NCI-H1930 (cell line): ENCODE measurements at regions not wholly inside any gene's neighbourhood (a gene's known extent, or its start where the extent isn't known, plus 50 kb on each side); places are given as distances from the start of the nearest gene placed in this dataset.

ENCODE experiments used
- DNase-seq, 2 experiments: peaks; one replicate each; lab custom pipeline; 2025; lab: John Stamatoyannopoulos, UW

GRCh38 chr13:80666782-80667552, 326.0 kb upstream of the SPRY2 start:
- DNase-seq, result no peak

DNA sequence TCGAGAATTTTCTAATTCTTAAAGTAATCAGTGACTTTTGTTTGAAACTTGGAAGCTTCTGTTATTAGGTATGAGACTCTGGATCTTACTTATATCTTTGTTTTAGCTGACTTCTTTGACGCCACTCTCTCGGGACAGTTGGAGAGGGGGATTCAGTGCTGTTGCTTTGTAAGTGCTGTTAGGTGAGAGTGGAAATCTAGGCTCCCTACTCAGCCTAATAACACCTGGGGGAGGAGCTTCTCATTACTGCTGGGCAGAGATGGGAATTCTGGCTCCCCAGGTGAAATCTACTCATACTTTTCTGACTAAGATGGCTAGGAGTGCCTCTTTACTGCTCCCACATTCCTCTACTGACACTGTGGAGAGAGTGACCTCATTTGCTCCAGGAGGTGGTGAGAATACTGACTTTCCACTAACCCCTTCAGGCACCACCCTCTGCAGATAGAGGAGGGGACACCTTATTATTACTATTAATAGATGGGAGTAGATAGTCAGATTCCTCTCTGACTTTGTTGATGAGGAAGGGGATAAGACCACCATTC, 324.9 kb upstream of the SPRY2 start:
- DNase-seq, result no peak

DNA sequence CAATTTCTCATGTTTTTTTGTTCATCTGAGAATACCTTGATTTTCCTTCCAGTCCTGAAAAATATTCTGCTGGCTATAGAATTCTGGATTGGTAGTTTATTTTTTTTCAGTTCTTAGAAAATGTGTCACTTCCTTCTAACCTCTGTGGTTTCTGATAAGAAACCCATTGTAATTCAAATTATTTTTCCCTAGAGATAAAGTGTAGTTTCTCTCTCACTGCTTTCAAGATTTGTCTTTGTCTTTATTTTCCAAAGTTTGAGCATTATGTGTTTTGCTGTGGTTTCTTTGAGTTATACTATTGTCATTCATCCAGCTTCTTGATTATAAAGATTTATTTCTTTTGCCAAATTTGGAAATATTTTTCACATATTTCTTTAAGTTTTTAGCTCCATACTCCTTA, 324.0 kb upstream of the SPRY2 start:
- DNase-seq, result no peak

GRCh38 chr13:80663788-80664187, 322.9 kb upstream of the SPRY2 start:
- DNase-seq, result no peak

- DNase-seq, result no peak
These were observed 317.8 kb upstream of the SPRY2 start for GRCh38 chr13:80658705-80659104.

GRCh38 chr13:80656512-80656904, 315.6 kb upstream of the SPRY2 start:
- no peak for DNase-seq

- no peak for DNase-seq
These were observed 315.0 kb upstream of the SPRY2 start for GRCh38 chr13:80655778-80656511.

GRCh38 chr13:80654638-80655249, 313.8 kb upstream of the SPRY2 start:
- DNase-seq, result no peak

GRCh38 chr13:80649274-80649673, 308.3 kb upstream of the SPRY2 start:
- no peak for DNase-seq

GRCh38 chr13:80642641-80643040, 301.7 kb upstream of the SPRY2 start:
- no peak for DNase-seq

DNA sequence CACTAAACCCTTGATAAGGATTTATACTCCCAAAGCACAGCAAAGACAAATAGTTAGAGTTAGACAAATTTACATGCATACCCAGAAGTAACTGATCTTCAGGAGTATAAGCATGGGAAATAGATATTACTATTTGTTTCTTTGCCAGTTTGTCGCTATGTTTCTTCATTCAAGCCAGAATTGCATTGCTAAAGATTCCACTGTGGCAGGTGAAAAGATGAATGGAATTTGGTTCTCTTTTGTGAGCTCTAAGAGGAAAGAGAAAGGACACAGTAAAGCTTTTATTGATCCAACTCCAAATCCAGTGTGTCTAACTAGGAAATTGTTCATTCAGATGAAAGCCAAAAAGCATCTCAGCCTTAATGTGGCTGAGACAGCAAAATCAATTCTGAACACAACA, 292.3 kb upstream of the SPRY2 start:
- no peak for DNase-seq

- no peak for DNase-seq
These were observed 289.8 kb upstream of the SPRY2 start for GRCh38 chr13:80630685-80631121.

DNA sequence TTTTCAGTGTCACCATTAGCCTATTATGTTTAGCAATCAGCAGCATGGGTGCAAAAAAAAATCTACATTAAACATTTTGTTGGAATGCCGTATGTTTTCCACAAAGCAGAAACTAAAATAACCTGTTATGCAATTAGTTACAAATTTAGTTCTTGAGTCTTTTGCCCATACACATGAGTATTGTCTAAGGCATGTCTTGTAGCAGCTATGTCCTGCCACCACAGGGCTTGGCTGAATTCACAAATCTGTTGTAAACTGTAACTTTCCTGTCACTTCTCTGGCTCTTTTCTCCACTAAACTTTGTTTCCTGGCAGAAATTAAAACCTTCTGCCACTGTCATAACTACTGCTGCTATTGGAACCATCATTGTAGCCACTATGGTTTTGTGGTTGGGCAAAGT, 277.9 kb upstream of the SPRY2 start:
- no peak for DNase-seq

- no peak for DNase-seq
These were observed 271.9 kb upstream of the SPRY2 start for GRCh38 chr13:80612804-80613203.

- DNase-seq, result no peak
These were observed 270.4 kb upstream of the SPRY2 start for GRCh38 chr13:80611310-80611709.

DNA sequence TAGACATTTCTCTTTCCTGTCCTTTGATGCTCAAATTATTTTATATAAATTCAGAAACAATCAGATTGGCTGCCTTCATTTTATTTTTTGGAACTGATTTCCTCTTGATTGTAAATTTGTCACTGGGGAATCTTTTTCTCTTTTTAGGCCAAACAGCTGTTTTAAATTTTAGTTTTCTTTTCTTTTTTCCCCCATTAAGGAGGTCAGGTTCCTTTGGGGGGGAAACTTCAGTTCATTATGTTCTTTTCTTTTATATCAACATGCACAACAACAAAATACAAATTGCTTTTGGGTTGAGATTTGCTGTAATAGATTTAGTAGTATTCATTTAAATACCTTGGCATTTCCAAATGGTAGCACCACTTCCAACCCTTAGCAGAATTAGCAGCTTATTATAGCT, 264.8 kb upstream of the SPRY2 start:
- DNase-seq, result no peak

DNA sequence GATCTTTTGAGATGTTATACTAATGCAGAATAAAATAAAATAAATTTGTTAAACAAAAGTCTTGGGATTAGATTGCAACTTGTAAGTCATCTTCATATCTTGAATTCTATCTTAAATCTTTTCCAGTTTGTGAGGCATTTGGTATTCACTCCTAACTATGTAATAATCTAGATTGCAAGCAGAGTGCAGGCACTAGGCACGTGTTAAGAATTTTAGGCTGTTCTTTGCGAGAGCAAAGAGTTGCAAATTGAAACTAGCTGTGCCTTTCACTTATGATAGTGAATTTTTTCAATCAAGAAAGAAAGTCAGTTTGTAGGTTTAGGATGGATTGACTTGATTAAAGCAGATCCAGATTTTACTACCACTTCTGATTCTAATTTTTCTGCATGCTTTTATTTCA, 264.1 kb upstream of the SPRY2 start:
- DNase-seq, result no peak

- no peak for DNase-seq
These were observed 263.2 kb upstream of the SPRY2 start for GRCh38 chr13:80604098-80604497.

DNA sequence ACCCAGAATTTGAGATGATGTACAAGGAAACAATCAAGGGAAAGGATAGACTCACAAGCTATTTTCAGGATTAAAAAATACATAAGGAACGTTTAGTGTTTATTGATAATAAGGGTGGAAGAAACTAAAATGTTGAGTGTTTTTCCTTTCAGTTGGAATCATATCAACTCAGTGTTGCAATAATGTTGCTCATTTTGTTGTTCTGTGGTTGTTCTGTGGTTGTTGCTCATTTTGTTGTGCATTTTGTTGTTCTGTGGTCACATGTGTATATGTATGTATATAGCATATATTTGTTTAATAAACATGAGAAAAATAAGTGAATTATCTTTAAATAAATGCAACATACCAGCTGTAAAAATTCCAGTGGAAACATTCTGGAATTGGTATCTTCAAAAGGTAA, 262.4 kb upstream of the SPRY2 start:
- DNase-seq, result no peak

- no peak for DNase-seq
These were observed 258.8 kb upstream of the SPRY2 start for GRCh38 chr13:80599765-80600164.

- no peak for DNase-seq
These were observed 257.3 kb upstream of the SPRY2 start for GRCh38 chr13:80598189-80598588.

GRCh38 chr13:80591976-80592740, 251.2 kb upstream of the SPRY2 start:
- DNase-seq, result no peak
